ENCODE measurements at regions not wholly inside any gene's neighbourhood (a gene's known extent, or its start where the extent isn't known, plus 50 kb on each side); places are given as distances from the start of the nearest gene placed in this dataset.

- no peak for DNase-seq (ENCODE audit: low spot score)
- no peak for TF ChIP-seq CTCF (IDR thresholded peaks at IDR 0.05; ENCODE audit: extremely low read depth, insufficient read depth, missing control alignments)
- in situ Hi-C loops (cut with MboI; ENCODE audit: low pct_unique_long_range_greater_than_20kb, low sequenced_read_pairs, unreplicated experiment), result no loop called here
Measured at GRCh38 chr3:127135241-127136023, 57.5 kb upstream of the PRR23E start.

GRCh38 chr3:127136024-127136600, 56.8 kb upstream of the PRR23E start:
- no peak for DNase-seq (ENCODE audit: low spot score)
- in situ Hi-C loops (cut with MboI; ENCODE audit: low pct_unique_long_range_greater_than_20kb, low sequenced_read_pairs, unreplicated experiment), result no loop called here
- TF ChIP-seq CTCF (IDR thresholded peaks at IDR 0.05; ENCODE audit: extremely low read depth, insufficient read depth, missing control alignments), result no peak

- in situ Hi-C loops (cut with MboI; ENCODE audit: low pct_unique_long_range_greater_than_20kb, low sequenced_read_pairs, unreplicated experiment), result no loop called here
- no peak for DNase-seq (ENCODE audit: low spot score)
- no peak for TF ChIP-seq CTCF (IDR thresholded peaks at IDR 0.05; ENCODE audit: extremely low read depth, insufficient read depth, missing control alignments)
Measured at GRCh38 chr3:127136706-127137105, 56.2 kb upstream of the PRR23E start.

- in situ Hi-C loops (cut with MboI; ENCODE audit: low pct_unique_long_range_greater_than_20kb, low sequenced_read_pairs, unreplicated experiment), result no loop called here
- DNase-seq (ENCODE audit: low spot score), result no peak
Measured at GRCh38 chr3:127137113-127137512, 55.8 kb upstream of the PRR23E start.

GRCh38 chr3:127137757-127138536, 55.0 kb upstream of the PRR23E start:
- in situ Hi-C loops (cut with MboI; ENCODE audit: low pct_unique_long_range_greater_than_20kb, low sequenced_read_pairs, unreplicated experiment), result no loop called here

More at GRCh38 chr3:127137113-127137512, 55.8 kb upstream of the PRR23E start:
- TF ChIP-seq CTCF (IDR thresholded peaks at IDR 0.05; ENCODE audit: extremely low read depth, insufficient read depth, missing control alignments), result no peak

More at GRCh38 chr3:127137757-127138536, 55.0 kb upstream of the PRR23E start:
- no peak for TF ChIP-seq CTCF (IDR thresholded peaks at IDR 0.05; ENCODE audit: extremely low read depth, insufficient read depth, missing control alignments)
- DNase-seq (ENCODE audit: low spot score), result no peak

Measured in GM13977 (cell line).